HepG2 (cell line): ENCODE measurements at regions not wholly inside any gene's neighbourhood (a gene's known extent, or its start where the extent isn't known, plus 50 kb on each side); places are given as distances from the start of the nearest gene placed in this dataset.
"Not testable (repeated sequence)": the region's sequence is repeated elsewhere in the genome, so short reads cannot be mapped to it uniquely, and the experiment has no call there.

Source experiments
- ATAC-seq: fragments of 200-7000 bp; cut with Tn5 transposase; 3 replicates; pipeline ENCODE4 v1.9.1; 2020; ENCODE audit warnings: mild to moderate bottlenecking, moderate library complexity
- BruUV-seq: library from RNA; stranded (reverse); fragments of 400-500 nt; replicated peaks from 2 replicates; lab custom pipeline; 2021; lab: Mats Ljungman, UMichigan
- CTCF ChIA-PET: fragments of 300-600 bp; formaldehyde crosslinking; extraction: SDS; loops from one replicate; lab custom pipeline; 2021; ENCODE audit warnings: low total read pairs, inconsistent platforms, low intra/inter-chr PET ratio; lab: Yijun Ruan, JAX
- POLR2A ChIA-PET: fragments of 350-600 bp; sonication (Branson Sonifier 250); formaldehyde crosslinking; loops from one replicate; lab custom pipeline; 2020; ENCODE audit warnings: antibody characterized with exemption, inconsistent platforms; lab: Yijun Ruan, JAX
- DNase-seq: peaks from one replicate; pipeline ENCODE4 v3.0.0-alpha.2; 2015; ENCODE audit warnings: low spot score
- FAIRE-seq: peaks from 3 replicates; lab custom pipeline; 2011; peaks lifted over from hg19 to GRCh38; lab: Jason Lieb, UNC
- H2AFZ ChIP-seq: one replicate; pipeline ENCODE4 v1.6.1; 2011; ENCODE audit warnings: low read length, inconsistent platforms
- H3K27ac ChIP-seq: fragments of 300-600 bp; 3 replicates; pipeline ENCODE4 v1.8.0; 2011; ENCODE audit warnings: mixed run types, mild to moderate bottlenecking, mixed read lengths, low read length, inconsistent platforms; ENCODE audit not compliant: insufficient read depth; ENCODE audit errors: extremely low read length
- H3K27me3 ChIP-seq, 2 experiments: fragments of 200-600 bp in 1 of 2; 2 replicates in 1 of 2; 3 replicates in 1 of 2; pipeline versions ENCODE4 v1.6.0 to v1.8.0; 2011; ENCODE audit warnings: low read length in 2 of 2, mild to moderate bottlenecking in 2 of 2, moderate library complexity in 2 of 2, inconsistent platforms in 1 of 2; ENCODE audit not compliant: insufficient read depth in 2 of 2, control insufficient read depth in 1 of 2
- H3K36me3 ChIP-seq, 2 experiments: fragments of 200-600 bp in 1 of 2; replicated peaks in 1 of 2; 2 replicates in 1 of 2; 3 replicates in 1 of 2; pipeline versions ENCODE4 v1.5.1 to v1.8.0; 2011; ENCODE audit warnings: low read length in 2 of 2, inconsistent platforms in 1 of 2; ENCODE audit not compliant: insufficient read depth in 2 of 2, control insufficient read depth in 1 of 2
- H3K4me1 ChIP-seq: 2 replicates; pipeline ENCODE4 v1.5.1; 2012; ENCODE audit warnings: low read length, inconsistent platforms; ENCODE audit not compliant: insufficient read depth
- H3K4me2 ChIP-seq: 2 replicates; pipeline ENCODE4 v1.6.0; 2011; ENCODE audit warnings: low read depth, low read length, inconsistent platforms
- H3K4me3 ChIP-seq, 3 experiments: fragments of 200-600 bp in 1 of 3; sonication (generic), shearing (Covaris generic) in 1 of 3; replicated peaks in 1 of 3; 2 replicates each; pipeline ENCODE4 v1.5.1; 2011 to 2016; ENCODE audit warnings: low read length in 3 of 3, inconsistent platforms in 2 of 3, low read depth in 2 of 3, mild to moderate bottlenecking in 2 of 3, control low read depth in 1 of 3, mixed read lengths in 1 of 3; ENCODE audit not compliant: insufficient read depth in 1 of 3
- H3K79me2 ChIP-seq: one replicate; pipeline ENCODE4 v1.6.1; 2011; ENCODE audit warnings: low read length, inconsistent platforms; ENCODE audit not compliant: insufficient read depth
- H3K9ac ChIP-seq: 2 replicates; pipeline ENCODE4 v1.6.0; 2011; ENCODE audit warnings: mild to moderate bottlenecking, low read depth, low read length, inconsistent platforms; ENCODE audit not compliant: insufficient read depth
- H3K9me3 ChIP-seq: 2 replicates; pipeline ENCODE4 v1.5.1; 2012; ENCODE audit warnings: mild to moderate bottlenecking, low read length
- H4K20me1 ChIP-seq: 2 replicates; pipeline ENCODE4 v1.6.0; 2011; ENCODE audit warnings: inconsistent platforms, mild to moderate bottlenecking, low read length, moderate library complexity; ENCODE audit not compliant: insufficient read depth
- AGO1 ChIP-seq: fragments of 200-400 bp; formaldehyde crosslinking; IDR thresholded peaks from 2 replicates; pipeline ENCODE4 v1.6.1; 2017; ENCODE audit warnings: mild to moderate bottlenecking, low read depth, low read length, moderate library complexity; ENCODE audit not compliant: poor library complexity, severe bottlenecking
- CAMTA2 ChIP-seq: sonication (generic); formaldehyde crosslinking; IDR thresholded peaks from 2 replicates; pipeline ENCODE4 v1.4.0; 2020; ENCODE audit warnings: mild to moderate bottlenecking, missing genetic modification reagents, borderline replicate concordance
- HDAC1 ChIP-seq: sonication (generic); formaldehyde crosslinking; IDR thresholded peaks from 2 replicates; pipeline ENCODE4 v1.5.1; 2020; ENCODE audit warnings: mild to moderate bottlenecking, missing genetic modification reagents
- ISL2 ChIP-seq: sonication (generic); formaldehyde crosslinking; IDR thresholded peaks from 2 replicates; pipeline ENCODE4 v1.5.0; 2020; ENCODE audit warnings: missing genetic modification reagents
- KLF15 ChIP-seq: sonication (generic); formaldehyde crosslinking; IDR thresholded peaks from 2 replicates; pipeline ENCODE4 v1.8.1; 2023; ENCODE audit warnings: borderline replicate concordance, mild to moderate bottlenecking, inconsistent platforms, missing genetic modification reagents, mixed read lengths
- KMT2A ChIP-seq: sonication (generic); formaldehyde crosslinking; IDR thresholded peaks from 2 replicates; pipeline ENCODE4 v1.4.0; 2020; ENCODE audit warnings: missing genetic modification reagents
- MATR3 ChIP-seq: sonication (generic); formaldehyde crosslinking; IDR thresholded peaks from 2 replicates; pipeline ENCODE4 v1.4.0; 2020; ENCODE audit warnings: missing genetic modification reagents
- RCOR2 ChIP-seq: IDR thresholded peaks from 2 replicates; pipeline ENCODE4 v1.6.1; 2016; ENCODE audit warnings: missing biosample characterization, missing genetic modification reagents
- XRCC5 ChIP-seq: fragments of 200-400 bp; formaldehyde crosslinking; optimal IDR thresholded peaks from 2 replicates; pipeline ENCODE3; 2017; ENCODE audit warnings: mild to moderate bottlenecking, low read length
- ZNF460 ChIP-seq: sonication (generic); formaldehyde crosslinking; IDR thresholded peaks from 2 replicates; pipeline ENCODE4 v1.5.1; 2020; ENCODE audit warnings: missing genetic modification reagents, mild to moderate bottlenecking, borderline replicate concordance
- ZNF557 ChIP-seq: sonication (generic); formaldehyde crosslinking; IDR thresholded peaks from 2 replicates; pipeline ENCODE4 v1.4.0; 2020; ENCODE audit warnings: missing genetic modification reagents
- WGBS: methylation state at CpG from one replicate; pipeline ENCODE4 v1.1.6; 2017; ENCODE audit warnings: low lambda C conversion rate; 5-methylcytosine and 5-hydroxymethylcytosine counted together
- in situ Hi-C: cut with HindIII; loops from 2 replicates; pipeline ENCODE4 v1.10.0; 2017; ENCODE audit warnings: low pct_unique_long_range_greater_than_20kb; ENCODE audit not compliant: extremely low pct_ligation_motif_present
- intact Hi-C: fragments of 100-400 bp; cut with micrococcal nuclease; formaldehyde crosslinking; loops from one replicate; pipeline ENCODE4 v1.10.0; 2022; ENCODE audit not compliant: unreplicated experiment
- TF ChIP-seq, protein P1 (sequence below): IDR thresholded peaks from 2 replicates; pipeline ENCODE4 v1.6.1; 2016; ENCODE audit warnings: mild to moderate bottlenecking
- TF ChIP-seq, protein P2 (sequence below), 2 experiments: sonication (generic) in 1 of 2; formaldehyde crosslinking in 1 of 2; IDR thresholded peaks; 2 replicates each; pipeline versions ENCODE4 v1.6.1 to v1.9.0; 2014 to 2022; ENCODE audit warnings: antibody characterized with exemption in 1 of 2, borderline replicate concordance in 1 of 2, inconsistent platforms in 1 of 2, low read depth in 1 of 2, missing genetic modification reagents in 1 of 2

- TF ChIP-seq XRCC5 = no peak
- TF ChIP-seq KMT2A (CRISPR knock-in tag) = no peak
- TF ChIP-seq KLF15 (CRISPR knock-in tag) = no peak
- TF ChIP-seq, protein P1, sequence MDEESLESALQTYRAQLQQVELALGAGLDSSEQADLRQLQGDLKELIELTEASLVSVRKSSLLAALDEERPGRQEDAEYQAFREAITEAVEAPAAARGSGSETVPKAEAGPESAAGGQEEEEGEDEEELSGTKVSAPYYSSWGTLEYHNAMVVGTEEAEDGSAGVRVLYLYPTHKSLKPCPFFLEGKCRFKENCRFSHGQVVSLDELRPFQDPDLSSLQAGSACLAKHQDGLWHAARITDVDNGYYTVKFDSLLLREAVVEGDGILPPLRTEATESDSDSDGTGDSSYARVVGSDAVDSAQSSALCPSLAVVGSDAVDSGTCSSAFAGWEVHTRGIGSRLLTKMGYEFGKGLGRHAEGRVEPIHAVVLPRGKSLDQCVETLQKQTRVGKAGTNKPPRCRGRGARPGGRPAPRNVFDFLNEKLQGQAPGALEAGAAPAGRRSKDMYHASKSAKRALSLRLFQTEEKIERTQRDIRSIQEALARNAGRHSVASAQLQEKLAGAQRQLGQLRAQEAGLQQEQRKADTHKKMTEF (CRISPR knock-in tag) = no peak
- TF ChIP-seq MATR3 = no peak
- no peak for TF ChIP-seq ZNF460 (CRISPR knock-in tag)
- TF ChIP-seq, protein P2, sequence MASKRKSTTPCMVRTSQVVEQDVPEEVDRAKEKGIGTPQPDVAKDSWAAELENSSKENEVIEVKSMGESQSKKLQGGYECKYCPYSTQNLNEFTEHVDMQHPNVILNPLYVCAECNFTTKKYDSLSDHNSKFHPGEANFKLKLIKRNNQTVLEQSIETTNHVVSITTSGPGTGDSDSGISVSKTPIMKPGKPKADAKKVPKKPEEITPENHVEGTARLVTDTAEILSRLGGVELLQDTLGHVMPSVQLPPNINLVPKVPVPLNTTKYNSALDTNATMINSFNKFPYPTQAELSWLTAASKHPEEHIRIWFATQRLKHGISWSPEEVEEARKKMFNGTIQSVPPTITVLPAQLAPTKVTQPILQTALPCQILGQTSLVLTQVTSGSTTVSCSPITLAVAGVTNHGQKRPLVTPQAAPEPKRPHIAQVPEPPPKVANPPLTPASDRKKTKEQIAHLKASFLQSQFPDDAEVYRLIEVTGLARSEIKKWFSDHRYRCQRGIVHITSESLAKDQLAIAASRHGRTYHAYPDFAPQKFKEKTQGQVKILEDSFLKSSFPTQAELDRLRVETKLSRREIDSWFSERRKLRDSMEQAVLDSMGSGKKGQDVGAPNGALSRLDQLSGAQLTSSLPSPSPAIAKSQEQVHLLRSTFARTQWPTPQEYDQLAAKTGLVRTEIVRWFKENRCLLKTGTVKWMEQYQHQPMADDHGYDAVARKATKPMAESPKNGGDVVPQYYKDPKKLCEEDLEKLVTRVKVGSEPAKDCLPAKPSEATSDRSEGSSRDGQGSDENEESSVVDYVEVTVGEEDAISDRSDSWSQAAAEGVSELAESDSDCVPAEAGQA (IDR thresholded peaks at IDR 0.05; ENCODE audit: low read depth) = no peak
- TF ChIP-seq, protein P2 (CRISPR knock-in tag; IDR thresholded peaks at IDR 0.05; ENCODE audit: borderline replicate concordance) = no peak
- no peak for TF ChIP-seq ISL2 (CRISPR knock-in tag)
- no peak for TF ChIP-seq HDAC1
- no peak for TF ChIP-seq AGO1
- no peak for TF ChIP-seq RCOR2 (CRISPR knock-in tag)
- TF ChIP-seq ZNF557 = no peak
- no peak for TF ChIP-seq CAMTA2
These were observed 198.6 kb downstream of the SOX4 start (continued) for GRCh38 chr6:21792177-21792576.

DNA sequence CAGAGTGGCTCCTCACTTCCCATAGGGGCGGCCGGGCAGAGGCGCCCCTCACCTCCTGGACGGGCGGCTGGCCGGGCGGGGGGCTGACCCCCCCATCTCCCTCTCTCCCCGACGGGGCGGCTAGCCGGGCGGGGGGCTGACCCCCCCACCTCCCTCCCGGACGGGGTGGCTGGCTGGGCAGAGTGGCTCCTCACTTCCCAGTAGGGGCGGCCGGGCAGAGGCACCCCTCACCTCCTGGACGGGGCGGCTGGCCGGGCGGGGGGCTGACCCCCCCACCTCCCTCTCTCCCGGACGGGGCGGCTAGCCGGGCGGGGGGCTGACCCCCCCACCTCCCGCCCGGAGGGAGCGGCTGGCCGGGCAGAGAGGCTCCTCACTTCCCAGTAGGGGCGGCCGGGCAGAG is 203.4 kb downstream of the SOX4 start:
- FAIRE-seq, H3K9ac ChIP-seq, H3K36me3 ChIP-seq, intact Hi-C loops, H3K4me1 ChIP-seq, H3K79me2 ChIP-seq, BruUV-seq, ATAC-seq, H4K20me1 ChIP-seq, H3K27ac ChIP-seq, H2AFZ ChIP-seq, POLR2A ChIA-PET, H3K27me3 ChIP-seq, CTCF ChIA-PET, H3K4me3 ChIP-seq, in situ Hi-C loops, H3K9me3 ChIP-seq, H3K4me2 ChIP-seq, DNase-seq: not testable (repeated sequence)
- WGBS = 80% methylated on average over 2 of the region's 31 CpGs
